GM18907 (cell line): ENCODE measurements at regions not wholly inside any gene's neighbourhood (a gene's known extent, or its start where the extent isn't known, plus 50 kb on each side); places are given as distances from the start of the nearest gene placed in this dataset.
"Not testable (repeated sequence)": the region's sequence is repeated elsewhere in the genome, so short reads cannot be mapped to it uniquely, and the experiment has no call there.

Source experiments
- ATAC-seq: cut with Tn5 transposase; IDR thresholded peaks from one replicate; pipeline ENCODE4 v1.9.1; 2021; ENCODE audit warnings: mild to moderate bottlenecking, moderate library complexity; ENCODE audit not compliant: unreplicated experiment

DNA sequence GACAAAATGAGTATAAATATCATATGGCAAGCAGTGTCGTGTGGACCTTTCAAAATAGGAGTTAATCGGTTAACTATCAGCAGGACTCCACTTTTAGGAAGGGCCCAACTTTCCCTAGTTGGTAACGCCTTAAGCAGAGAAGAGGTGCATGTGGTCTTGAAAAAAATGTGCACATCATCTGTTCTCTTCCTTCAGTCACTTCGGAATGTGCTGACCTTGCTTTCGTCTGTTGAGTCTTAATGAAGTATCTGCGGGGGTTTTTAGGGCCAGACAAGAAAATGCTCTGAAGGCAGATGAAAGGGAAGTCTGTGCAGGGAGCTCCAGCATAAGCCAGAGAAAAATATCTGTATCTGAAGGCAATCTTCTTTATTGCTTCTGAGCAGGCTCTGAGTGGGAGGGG, 185.2 kb downstream of the AEBP2 start:
- no peak for ATAC-seq

DNA sequence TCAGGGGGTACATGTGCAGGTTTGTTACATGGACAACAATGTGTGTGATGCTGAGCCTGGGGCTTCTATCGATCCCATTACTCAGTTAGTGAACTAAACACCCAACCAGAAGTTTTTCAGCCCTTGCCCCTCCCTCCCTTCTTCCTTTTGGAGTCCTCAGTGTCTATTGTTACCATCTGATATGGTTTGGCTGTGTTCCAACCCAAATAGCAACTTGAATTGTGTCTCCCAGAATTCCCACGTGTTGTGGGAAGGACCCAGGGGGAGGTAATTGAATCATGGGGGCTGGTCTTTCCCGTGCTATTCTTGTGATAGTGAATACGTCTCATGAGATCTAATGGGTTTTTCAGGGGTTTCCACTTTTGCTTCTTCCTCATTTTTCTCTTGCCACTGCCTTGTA, 186.3 kb downstream of the AEBP2 start:
- not testable (repeated sequence) for ATAC-seq

DNA sequence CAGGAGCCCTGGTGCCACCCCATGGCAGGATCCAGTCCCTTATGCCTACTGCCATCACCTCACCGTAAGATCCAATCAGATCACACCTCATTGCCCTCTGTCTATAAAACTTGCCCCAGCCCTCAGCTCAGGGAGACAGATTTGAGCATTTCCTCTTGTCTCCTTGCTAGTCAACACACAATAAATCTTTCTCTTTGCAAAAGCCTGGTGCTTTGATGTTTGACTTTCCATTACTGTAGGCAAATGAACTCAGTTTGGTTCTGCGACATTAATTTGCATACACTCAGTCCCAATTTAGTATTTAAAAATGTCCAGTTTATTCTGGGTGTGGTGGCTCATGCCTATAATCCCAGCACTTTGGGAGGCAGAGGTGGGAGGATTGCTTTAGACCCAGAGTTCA, 188.4 kb downstream of the AEBP2 start:
- ATAC-seq, result no peak

DNA sequence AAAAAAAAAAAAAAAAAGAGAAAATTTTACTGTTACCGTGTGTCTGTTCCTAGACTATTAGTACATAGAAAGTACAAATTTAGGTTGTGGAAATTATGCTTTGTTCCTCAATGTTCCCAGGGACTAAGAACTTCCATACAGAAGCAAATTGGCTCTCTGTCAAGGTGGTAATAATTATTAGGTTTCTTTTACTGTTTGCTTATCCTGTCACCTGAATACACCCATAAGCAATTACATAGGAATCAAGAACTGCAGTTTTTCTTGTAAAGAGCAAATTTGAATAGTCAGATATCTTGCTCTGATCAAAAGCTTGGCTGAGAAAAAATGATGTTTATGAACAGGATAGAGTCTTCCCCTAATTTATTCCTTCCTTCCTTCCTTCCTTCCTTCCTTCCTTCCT, 191.2 kb downstream of the AEBP2 start:
- no peak for ATAC-seq

DNA sequence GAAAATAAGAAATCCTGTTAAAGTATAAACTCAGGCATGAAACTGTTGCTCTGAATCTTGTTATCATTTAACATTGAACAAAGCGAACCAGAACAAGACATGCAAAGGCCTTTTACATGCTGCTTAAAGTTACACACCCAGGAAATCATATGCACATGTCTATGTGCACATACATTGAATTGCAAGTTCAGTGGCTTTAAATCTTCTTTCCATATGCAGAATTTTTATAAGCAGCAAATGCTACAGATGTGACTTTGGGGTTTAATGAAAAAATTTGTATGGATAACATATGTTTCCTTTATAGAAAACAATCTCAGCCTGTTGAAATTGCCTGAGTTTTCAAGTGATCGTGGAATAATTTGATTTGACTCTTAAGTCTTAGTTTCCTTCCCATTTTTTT, 193.9 kb downstream of the AEBP2 start:
- ATAC-seq, result no peak

DNA sequence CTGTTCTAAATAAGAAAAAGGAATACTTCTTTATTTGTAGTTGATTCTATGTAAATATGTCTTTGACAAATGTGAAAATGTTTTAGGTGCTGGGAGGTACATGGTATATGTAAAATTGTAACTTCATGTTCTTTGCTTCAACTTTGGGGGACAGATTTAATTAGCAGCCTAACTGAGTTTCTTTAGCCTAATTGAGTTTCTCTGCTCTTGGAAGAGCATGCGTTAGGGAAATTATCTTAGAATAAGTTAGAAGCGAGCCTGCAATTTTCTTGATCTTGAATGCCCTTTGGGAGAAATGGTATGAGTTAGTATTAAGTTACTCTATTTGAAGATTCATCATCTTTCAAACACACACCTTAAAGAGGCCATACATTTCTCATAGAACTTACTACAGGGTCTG, 194.3 kb downstream of the AEBP2 start:
- ATAC-seq, result no peak

DNA sequence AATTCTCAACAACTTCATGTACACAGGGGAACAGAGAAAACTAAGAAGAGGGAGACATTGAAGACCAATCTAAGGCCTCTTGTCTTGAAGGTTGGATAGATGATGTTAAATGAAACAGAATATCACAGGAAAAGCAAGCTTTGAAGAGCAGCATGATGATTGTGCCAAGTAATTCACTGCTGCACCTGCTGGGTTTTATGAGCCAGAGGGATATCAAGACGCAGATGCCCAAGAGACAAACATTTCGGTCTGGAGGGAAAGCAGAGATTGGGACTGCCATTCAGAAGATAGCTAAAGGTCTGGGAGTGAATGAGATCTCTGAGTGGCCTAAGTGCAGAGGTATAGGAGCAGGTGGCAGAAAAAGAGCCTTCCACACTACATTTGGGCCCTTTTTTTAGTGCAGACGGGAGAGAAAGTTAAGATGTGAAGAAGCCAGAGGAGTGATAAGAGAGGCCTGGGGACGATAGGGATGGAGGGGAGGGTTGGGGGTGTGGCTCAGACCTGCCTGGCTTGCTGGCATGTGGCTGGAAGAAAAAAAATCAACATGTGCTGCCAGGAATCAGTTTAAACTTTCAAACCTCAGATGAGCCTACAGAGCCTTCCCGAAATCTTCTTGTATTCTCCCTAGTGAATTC, 200.6 kb downstream of the AEBP2 start:
- ATAC-seq, result no peak

DNA sequence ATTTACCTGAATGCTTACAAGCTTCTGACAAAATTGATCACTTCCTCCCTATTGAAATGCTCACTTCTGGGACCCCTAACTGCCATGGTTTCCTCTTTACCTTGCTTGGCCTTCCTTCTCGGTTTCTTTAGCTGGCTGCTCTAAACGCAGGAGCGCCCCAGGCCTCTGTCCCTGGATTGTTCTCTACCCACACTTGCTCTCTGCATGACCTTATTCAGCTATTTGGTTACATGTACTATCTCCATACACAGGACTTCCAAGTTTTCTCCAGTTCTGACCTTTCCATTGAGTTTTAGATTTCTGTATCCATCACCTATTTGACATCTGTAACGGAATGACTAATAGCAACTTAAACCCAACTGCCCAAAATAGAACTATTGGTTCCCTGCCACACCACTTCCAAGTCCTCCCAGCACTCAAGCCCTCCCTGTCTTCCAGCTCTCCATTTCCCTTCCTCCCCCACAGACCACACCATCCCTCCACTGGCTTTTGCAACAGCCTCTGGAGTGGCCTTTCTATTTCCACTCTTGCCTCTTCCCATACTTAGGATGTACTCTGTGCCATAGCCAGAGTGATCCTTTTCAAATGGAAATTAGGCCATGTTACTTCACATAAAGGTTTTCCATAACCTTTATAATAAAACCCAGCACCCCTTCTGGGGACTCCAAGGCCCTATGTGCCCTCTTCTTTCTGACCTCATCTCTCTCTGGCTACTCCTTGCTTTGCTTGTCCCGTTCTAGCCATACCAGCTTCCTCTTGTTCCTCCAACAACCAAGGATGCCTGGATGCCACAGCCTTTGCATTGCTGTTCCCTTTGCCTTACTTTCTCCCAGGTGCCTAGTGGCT, 202.2 kb downstream of the AEBP2 start:
- ATAC-seq, result no peak

DNA sequence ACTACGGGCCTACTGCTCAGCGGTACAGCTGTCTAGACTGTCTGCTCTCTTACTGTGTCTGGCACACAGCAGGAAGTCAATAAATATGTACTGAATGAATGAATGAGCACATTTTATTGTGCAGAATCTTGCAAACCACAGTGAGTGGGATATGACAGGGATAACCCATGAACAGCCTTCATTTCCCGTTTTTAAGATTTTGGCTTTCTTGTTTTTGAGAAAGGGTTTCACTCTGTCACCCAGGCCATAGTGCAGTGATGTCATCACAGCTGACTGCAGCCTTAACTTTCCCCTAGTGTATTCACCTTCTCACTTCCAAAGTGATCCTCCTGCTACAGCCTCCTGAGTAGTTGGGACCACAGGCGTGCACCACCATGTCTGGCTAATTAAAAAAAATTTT, 203.1 kb downstream of the AEBP2 start:
- no peak for ATAC-seq

DNA sequence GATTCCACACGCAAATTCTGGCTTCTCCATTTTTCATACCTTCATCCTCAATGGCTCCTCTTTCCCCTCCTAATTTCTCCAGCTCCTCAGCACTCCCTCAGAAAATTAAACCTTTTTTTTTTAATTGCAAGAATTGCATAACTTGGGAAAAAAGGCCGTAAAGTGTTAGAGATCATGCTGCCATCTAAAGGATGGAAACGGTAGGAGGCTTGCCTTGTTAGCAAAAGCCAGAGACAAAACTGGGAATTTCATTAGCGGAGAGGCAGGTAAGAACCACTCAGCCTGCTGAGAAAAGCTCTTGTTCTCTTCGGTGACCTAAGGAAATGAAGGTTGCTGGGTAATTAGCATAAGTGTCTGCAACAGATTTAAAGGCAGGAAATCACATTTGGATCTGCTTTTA, 204.3 kb downstream of the AEBP2 start:
- no peak for ATAC-seq

DNA sequence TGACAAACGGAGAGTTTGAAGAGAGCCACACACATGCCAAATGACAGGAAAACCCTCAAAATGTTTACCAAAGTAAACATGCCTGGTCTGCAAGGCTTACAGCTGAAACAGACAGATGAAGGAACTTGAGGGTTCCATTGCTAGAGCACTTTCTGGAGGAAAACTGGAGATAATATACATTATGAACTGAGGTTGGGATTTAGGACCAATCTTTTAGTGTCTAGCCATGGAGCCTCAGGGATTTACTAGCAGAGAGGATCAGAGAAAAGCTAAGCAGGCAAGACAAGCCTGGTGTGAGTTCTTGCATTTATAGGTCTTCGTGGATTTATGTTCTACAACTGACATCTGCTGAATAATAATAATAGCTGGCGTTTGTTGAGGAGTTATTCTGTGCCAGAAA, 205.3 kb downstream of the AEBP2 start:
- no peak for ATAC-seq

DNA sequence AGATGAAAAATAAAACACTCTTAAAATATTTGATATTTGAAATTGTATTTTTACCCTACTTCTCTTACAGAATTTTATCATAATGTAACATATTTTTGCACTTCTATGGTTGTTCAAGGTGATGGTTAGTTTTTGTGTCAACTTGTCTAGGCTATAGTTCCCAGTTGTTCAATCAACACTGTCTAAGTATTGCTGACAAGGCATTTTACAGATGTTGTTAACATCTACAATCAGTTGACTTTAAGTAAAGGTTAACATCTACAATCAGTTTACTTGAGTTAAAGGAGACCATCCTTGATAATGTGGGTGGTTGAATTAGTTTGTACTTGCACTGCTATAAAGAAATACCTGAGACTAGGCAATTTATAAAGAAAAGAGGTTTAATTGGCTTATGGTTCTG, 206.5 kb downstream of the AEBP2 start:
- ATAC-seq, result no peak

DNA sequence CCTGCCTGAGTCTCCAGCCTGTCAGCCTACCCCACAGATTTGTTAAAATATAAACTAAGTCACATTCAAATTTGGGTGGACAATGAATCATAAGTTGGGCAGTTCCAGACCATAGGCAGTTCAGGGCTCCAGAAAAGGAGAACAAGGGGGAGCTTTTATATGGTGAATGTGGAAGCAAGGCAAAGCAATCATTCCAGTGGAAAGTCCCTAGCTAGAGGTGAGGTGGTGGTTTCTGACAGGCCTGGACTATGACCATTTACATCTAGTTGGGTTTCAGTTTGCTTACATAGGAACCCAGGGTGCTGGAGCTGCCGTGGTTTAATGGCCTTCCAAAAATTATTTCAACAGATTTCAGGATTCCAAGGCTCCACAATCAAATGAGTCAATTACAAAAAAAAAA, 207.3 kb downstream of the AEBP2 start:
- ATAC-seq, result no peak

DNA sequence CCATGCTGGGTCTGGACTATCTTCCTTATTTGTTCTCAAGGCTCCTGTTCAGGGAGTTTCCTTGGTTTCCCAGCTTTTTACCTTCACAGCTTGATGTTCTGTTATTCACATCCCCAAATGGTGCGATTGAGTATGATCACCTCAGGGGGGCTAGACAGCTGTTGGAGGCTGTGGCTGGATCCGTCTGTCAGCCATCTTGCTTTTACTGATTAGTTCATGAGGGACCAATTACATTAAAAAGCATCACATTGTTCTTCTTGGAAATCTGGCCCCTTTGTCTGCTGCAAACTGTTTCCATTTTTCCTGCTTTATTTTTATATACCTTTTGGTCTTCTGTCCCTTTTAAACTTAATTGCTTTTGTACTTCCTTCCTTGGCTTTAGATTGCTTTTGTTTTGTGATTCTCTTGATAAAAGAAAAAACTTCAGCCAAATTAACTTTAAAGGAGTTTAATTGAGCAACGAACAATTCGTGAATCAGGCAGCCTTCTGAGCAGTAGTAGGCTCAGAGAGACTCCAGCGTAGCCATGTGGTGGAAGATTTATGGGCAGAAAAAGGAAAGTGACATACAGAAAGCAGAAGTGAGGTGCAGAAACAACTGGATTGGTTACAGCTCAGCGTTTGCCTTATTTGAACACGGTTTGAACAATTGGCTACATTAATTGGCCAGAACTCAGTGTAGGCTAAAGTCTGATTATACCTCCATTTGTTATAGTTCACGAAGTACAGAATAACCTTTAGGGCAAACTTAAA, 208.7 kb downstream of the AEBP2 start:
- no peak for ATAC-seq

DNA sequence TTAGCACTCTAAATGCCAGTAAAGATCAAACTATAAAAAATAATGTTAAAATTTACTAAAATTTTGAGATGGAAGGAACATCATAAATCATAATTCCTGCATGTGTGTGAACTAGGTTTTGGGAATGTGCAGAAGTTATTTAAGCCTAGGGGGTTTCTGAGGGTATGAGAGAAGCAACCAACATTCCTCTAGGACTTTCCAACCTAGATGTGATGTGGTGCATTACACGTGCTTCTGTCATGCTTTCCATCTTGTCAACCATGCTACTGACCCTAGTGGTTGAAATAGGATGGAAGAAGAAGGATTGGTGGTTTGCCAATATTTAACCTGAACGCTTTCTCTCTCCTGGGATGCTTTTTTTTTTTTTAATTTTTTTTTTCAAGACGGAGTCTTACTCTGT, 209.3 kb downstream of the AEBP2 start:
- no peak for ATAC-seq

DNA sequence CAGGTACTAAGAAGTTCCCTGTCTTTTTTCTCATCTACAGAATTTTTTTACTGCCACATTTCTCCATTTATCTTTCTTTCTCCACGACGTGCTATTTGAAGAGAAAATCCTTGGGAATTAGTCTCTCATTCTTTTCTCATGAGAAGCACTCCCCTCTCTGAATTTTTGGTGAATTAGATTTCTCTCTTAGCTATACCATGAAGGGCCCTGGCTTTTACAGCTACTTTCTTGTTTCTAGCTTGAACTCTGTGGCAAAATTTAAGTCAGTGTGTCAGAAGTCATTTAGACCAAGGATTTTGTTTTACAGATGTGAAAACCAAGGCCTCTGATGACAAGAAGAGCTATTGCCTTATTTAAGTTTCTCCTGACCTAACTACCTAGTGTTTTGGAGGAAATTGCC, 213.1 kb downstream of the AEBP2 start:
- ATAC-seq, result no peak

DNA sequence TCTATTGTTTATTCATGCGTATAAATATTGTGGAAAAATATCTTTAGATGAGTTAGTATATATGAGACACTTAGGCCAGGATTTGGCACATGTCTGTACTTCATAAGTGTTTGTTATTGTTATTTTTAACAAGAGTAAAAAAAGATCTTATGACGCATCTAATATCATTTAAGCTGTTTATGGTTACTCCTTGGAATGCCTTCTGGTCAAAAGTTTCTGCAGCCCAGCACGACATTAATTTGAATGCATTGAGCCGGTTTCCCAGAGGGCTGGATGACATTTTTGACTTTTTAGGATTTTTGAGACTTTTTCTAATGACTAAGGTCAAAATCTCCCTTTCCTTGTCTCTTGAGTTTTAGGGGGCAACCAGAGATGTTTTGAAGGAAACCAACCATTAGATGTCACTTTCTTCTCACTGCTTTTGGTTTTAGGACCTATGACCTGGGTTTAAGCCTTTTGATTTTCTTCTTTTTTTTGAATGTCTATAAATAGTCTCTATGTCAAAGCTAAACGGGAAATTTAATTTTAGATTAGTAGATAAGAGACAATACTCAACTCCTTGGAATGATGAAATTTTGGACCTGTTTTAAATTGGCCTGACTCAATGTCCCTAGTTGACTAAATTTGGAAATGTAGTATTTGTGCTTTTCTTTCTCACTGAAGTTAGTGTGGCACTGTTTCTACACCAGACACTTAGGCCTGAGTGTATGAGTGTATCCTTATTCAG, 215.5 kb downstream of the AEBP2 start:
- no peak for ATAC-seq

DNA sequence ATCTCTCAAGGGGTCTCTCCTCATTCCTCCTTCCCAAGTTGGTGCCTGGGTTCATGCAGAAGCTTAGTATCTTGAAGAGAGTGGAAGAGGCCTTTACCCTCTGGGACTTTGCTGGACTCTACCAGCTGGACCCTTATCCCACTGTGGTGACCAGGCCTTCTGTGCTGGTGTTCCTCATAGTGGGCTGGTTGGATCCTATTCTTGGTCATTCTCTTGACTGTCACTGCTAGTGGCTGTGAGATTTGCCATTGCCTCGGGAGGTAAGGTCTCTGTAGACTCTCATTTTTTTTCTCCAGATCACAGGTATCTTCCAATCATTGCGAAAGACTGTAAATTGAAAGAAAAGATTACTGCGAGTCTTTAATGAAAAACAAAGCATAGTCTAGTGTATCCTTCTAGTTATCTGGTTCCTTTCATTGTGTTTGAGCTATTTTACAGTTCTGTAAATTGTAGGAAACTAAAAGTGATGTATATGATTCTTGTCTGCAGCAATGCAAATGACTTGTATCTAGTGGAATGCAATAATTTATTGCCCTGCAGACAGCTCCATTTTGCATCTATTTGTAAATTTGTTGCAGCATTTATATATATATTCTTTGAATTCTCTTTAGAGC, 217.9 kb downstream of the AEBP2 start:
- ATAC-seq, result no peak

DNA sequence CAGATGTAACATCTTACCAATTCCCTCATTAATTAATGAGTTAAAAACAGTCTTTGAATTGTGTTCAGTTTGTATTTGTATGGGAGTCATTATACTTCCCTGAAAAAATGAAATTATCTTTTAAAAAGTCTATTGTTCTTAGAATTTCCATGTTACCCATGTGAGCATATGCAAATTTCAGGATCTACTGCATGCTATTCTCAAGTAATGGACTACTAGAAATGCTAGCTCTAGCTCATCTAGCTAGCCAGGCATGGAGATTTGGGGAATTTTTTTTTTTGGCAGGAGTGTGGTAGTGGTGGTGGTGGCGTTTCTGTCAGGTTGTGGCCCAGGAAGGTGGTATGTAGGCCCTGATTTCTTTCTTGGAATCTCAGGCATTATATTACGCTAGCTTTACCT, 218.4 kb downstream of the AEBP2 start:
- ATAC-seq, result no peak

DNA sequence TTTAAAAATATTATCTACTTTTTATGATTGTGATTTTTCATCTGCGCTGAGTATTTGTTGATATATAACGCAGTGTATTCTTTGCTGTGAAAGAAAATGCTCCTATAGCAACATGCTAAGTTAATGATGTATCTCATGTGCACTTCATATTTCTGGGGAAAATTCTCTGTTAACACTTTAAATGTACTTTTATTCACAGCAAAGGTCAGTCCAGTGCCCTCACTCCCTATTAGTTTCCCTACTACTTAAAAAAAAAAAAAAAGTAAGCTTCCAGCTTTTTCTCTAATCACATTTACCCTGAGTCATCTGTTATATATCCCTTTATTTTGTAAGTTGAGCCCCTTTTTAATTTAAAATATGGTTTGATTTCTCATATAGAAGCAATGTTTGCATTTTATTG, 219.8 kb downstream of the AEBP2 start:
- no peak for ATAC-seq

DNA sequence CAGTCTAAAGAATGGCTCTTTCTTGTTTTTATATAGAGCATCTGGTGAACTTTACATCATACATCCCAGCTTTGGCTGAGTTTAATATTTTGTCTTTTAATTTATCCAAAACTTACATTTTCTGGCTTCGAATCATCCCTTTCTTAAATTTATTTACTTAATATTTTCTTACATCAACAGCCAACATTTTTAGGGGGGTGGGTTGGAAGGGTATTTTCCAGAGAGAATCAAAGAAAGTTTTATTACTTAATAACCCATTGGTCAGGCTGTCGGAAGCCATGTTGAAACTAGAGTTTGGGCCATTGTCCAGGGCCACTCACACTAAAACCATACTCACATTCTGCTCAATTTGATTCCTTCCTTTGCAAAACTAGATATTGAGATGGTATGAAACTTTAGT, 220.2 kb downstream of the AEBP2 start:
- ATAC-seq, result no peak
